HEK293 (cell line): ENCODE measurements at regions not wholly inside any gene's neighbourhood (a gene's known extent, or its start where the extent isn't known, plus 50 kb on each side); places are given as distances from the start of the nearest gene placed in this dataset.

Experiments
- CTCF ChIA-PET: fragments of 350-600 bp; formaldehyde crosslinking; extraction: SDS; loops from one replicate; lab custom pipeline; 2021; ENCODE audit warnings: antibody characterized with exemption; lab: Yijun Ruan, JAX
- POLR2A ChIA-PET: fragments of 300-600 bp; formaldehyde crosslinking; extraction: SDS; loops from one replicate; lab custom pipeline; 2020; ENCODE audit warnings: antibody characterized with exemption, inconsistent platforms; lab: Yijun Ruan, JAX
- H3K27ac ChIP-seq: fragments of 200-500 bp; sonication (Bioruptor generic); 2 replicates; pipeline ENCODE4 v1.5.1; 2014; ENCODE audit warnings: low read depth, low read length, control low read depth, inconsistent platforms; ENCODE audit errors: extremely low read depth
- H3K36me3 ChIP-seq, 2 experiments: fragments of 200-500 bp in 1 of 2; sonication (Bioruptor generic) in 1 of 2; 1 replicate in 1 of 2; 2 replicates in 1 of 2; pipeline ENCODE4 v1.5.1; 2014 to 2017; ENCODE audit warnings: inconsistent platforms in 2 of 2, low read length in 2 of 2; ENCODE audit not compliant: control insufficient read depth in 2 of 2, insufficient read depth in 1 of 2
- H3K4me1 ChIP-seq: fragments of 200-500 bp; sonication (Bioruptor generic); 2 replicates; pipeline ENCODE4 v1.5.1; 2014; ENCODE audit warnings: mild to moderate bottlenecking, low read length, inconsistent platforms; ENCODE audit not compliant: control insufficient read depth, insufficient read depth
- H3K4me3 ChIP-seq: 2 replicates; pipeline ENCODE4 v1.5.1; 2011; ENCODE audit warnings: low read depth, mild to moderate bottlenecking, control low read depth, low read length, moderate library complexity
- H3K9me3 ChIP-seq: fragments of 200-500 bp; sonication (Bioruptor generic); 2 replicates; pipeline ENCODE4 v1.5.1; 2014; ENCODE audit warnings: low read depth, low read length, inconsistent platforms; ENCODE audit not compliant: control insufficient read depth, insufficient read depth
- BCL11A ChIP-seq: fragments of 450-650 bp; formaldehyde crosslinking; IDR thresholded peaks from 2 replicates; pipeline ENCODE4 v1.5.1; 2016; ENCODE audit warnings: low read depth, missing biosample characterization, missing genetic modification characterization
- EGR2 ChIP-seq: fragments of 450-650 bp; formaldehyde crosslinking; IDR thresholded peaks from 2 replicates; pipeline ENCODE4 v1.5.1; 2016; ENCODE audit warnings: low read depth, missing biosample characterization, missing genetic modification characterization
- ELK4 ChIP-seq: IDR thresholded peaks from 2 replicates; pipeline ENCODE4 v1.6.1; 2011; ENCODE audit warnings: mild to moderate bottlenecking, low read depth, low read length, borderline replicate concordance
- HOXA7 ChIP-seq: sonication (generic); formaldehyde crosslinking; IDR thresholded peaks from 2 replicates; pipeline ENCODE4 v1.8.1; 2022; ENCODE audit warnings: missing genetic modification reagents, borderline replicate concordance
- KLF17 ChIP-seq: fragments of 450-650 bp; formaldehyde crosslinking; IDR thresholded peaks from 2 replicates; pipeline ENCODE4 v1.5.1; 2016; ENCODE audit warnings: missing biosample characterization, missing genetic modification characterization
- SALL2 ChIP-seq: fragments of 450-650 bp; formaldehyde crosslinking; IDR thresholded peaks from 2 replicates; pipeline ENCODE4 v1.5.0; 2017; ENCODE audit warnings: missing biosample characterization, mild to moderate bottlenecking, missing genetic modification characterization, borderline replicate concordance
- YY2 ChIP-seq: fragments of 450-650 bp; formaldehyde crosslinking; IDR thresholded peaks from 2 replicates; pipeline ENCODE4 v1.5.1; 2016; ENCODE audit warnings: missing biosample characterization, missing genetic modification characterization
- ZBTB10 ChIP-seq: fragments of 450-650 bp; formaldehyde crosslinking; IDR thresholded peaks from 2 replicates; pipeline ENCODE4 v1.5.1; 2016; ENCODE audit warnings: missing biosample characterization, missing genetic modification characterization
- ZBTB21 ChIP-seq: fragments of 450-650 bp; formaldehyde crosslinking; IDR thresholded peaks from 2 replicates; pipeline ENCODE4 v1.5.1; 2017; ENCODE audit warnings: missing biosample characterization, missing genetic modification characterization
- ZBTB7A ChIP-seq: fragments of 450-650 bp; formaldehyde crosslinking; IDR thresholded peaks from 2 replicates; pipeline ENCODE4 v1.5.1; 2016; ENCODE audit warnings: low read depth, missing biosample characterization, missing genetic modification characterization
- ZFP69B ChIP-seq: fragments of 450-650 bp; formaldehyde crosslinking; IDR thresholded peaks from 2 replicates; pipeline ENCODE4 v1.5.1; 2016; ENCODE audit warnings: missing biosample characterization, missing genetic modification characterization
- ZNF10 ChIP-seq: fragments of 450-650 bp; formaldehyde crosslinking; IDR thresholded peaks from 2 replicates; pipeline ENCODE4 v1.5.1; 2017; ENCODE audit warnings: missing biosample characterization, missing genetic modification characterization
- ZNF146 ChIP-seq: fragments of 450-650 bp; formaldehyde crosslinking; IDR thresholded peaks from 2 replicates; pipeline ENCODE4 v1.5.1; 2016; ENCODE audit warnings: missing biosample characterization, missing genetic modification characterization
- ZNF335 ChIP-seq: fragments of 450-650 bp; formaldehyde crosslinking; conservative IDR thresholded peaks from 2 replicates; pipeline ENCODE4 v1.5.1; 2016; ENCODE audit warnings: missing biosample characterization, missing genetic modification characterization
- ZNF398 ChIP-seq: fragments of 450-650 bp; formaldehyde crosslinking; IDR thresholded peaks from 2 replicates; pipeline ENCODE4 v1.5.1; 2017; ENCODE audit warnings: missing biosample characterization, missing genetic modification characterization
- ZNF473 ChIP-seq: fragments of 450-650 bp; formaldehyde crosslinking; IDR thresholded peaks from 2 replicates; pipeline ENCODE4 v1.5.1; 2017; ENCODE audit warnings: missing biosample characterization, missing genetic modification characterization
- ZNF510 ChIP-seq: fragments of 450-650 bp; formaldehyde crosslinking; IDR thresholded peaks from 2 replicates; pipeline ENCODE4 v1.5.1; 2018; ENCODE audit warnings: mild to moderate bottlenecking, missing genetic modification characterization, missing biosample characterization; ENCODE audit not compliant: insufficient replicate concordance
- ZNF585B ChIP-seq: fragments of 450-650 bp; formaldehyde crosslinking; IDR thresholded peaks from 2 replicates; pipeline ENCODE4 v1.5.1; 2016; ENCODE audit warnings: missing biosample characterization, missing genetic modification characterization
- ZNF623 ChIP-seq: fragments of 450-650 bp; formaldehyde crosslinking; IDR thresholded peaks from 2 replicates; pipeline ENCODE4 v1.5.1; 2016; ENCODE audit warnings: missing biosample characterization, missing genetic modification characterization
- ZNF639 ChIP-seq: fragments of 450-650 bp; formaldehyde crosslinking; IDR thresholded peaks from 2 replicates; pipeline ENCODE4 v1.5.1; 2016; ENCODE audit warnings: missing biosample characterization, missing genetic modification characterization
- ZNF660 ChIP-seq: fragments of 450-650 bp; IDR thresholded peaks from 2 replicates; pipeline ENCODE4 v1.5.1; 2018; ENCODE audit warnings: missing biosample characterization, mild to moderate bottlenecking, missing genetic modification characterization
- ZNF747 ChIP-seq: fragments of 450-650 bp; formaldehyde crosslinking; IDR thresholded peaks from 2 replicates; pipeline ENCODE4 v1.5.1; 2016; ENCODE audit warnings: missing biosample characterization, missing genetic modification characterization
- ZNF843 ChIP-seq: fragments of 450-650 bp; formaldehyde crosslinking; IDR thresholded peaks from 2 replicates; pipeline ENCODE4 v1.5.1; 2016; ENCODE audit warnings: missing biosample characterization, missing genetic modification characterization
- ZSCAN5A ChIP-seq: fragments of 450-650 bp; formaldehyde crosslinking; IDR thresholded peaks from 2 replicates; pipeline ENCODE4 v1.5.1; 2016; ENCODE audit warnings: missing biosample characterization, missing genetic modification characterization

GRCh38 chr14:39875028-39875427 lies 442.8 kb upstream of the FBXO33 start:
- Histone ChIP-seq H3K4me3 (no peak overlapping the region), H3K36me3 (no peaks in the 10 kb centered on the region), H3K4me1 (no peaks in the 10 kb centered on the region), H3K27ac (no peak overlapping the region), H3K9me3 (no peaks in the 10 kb centered on the region)
- CTCF ChIA-PET: no interaction called here
- TF ChIP-seq ZNF660 (tag by site-specific recombination): no peak
- no peak for TF ChIP-seq ZBTB10 (tag by site-specific recombination)
- no peak for TF ChIP-seq SALL2 (tag by site-specific recombination)
- no peak for TF ChIP-seq KLF17
- TF ChIP-seq ZBTB21: no peak
- TF ChIP-seq ZNF623: no peak
- TF ChIP-seq ZNF510 (tag by site-specific recombination): no peak
- TF ChIP-seq ZFP69B (tag by site-specific recombination): no peak
- no peak for TF ChIP-seq HOXA7 (CRISPR knock-in tag)
- TF ChIP-seq ZNF10 (tag by site-specific recombination): no peak
- no peak for TF ChIP-seq ZNF747 (tag by site-specific recombination)
- TF ChIP-seq ZNF398: no peak
- no peak for TF ChIP-seq ZNF843 (tag by site-specific recombination)
- no peak for TF ChIP-seq ZNF473
- no peak for TF ChIP-seq ELK4
- TF ChIP-seq ZNF146 (tag by site-specific recombination): no peak
- TF ChIP-seq ZNF335 (tag by site-specific recombination): no peak
- no peak for TF ChIP-seq ZBTB7A (tag by site-specific recombination)
- TF ChIP-seq ZSCAN5A (tag by site-specific recombination): no peak
- POLR2A ChIA-PET: no interaction called here

- CTCF ChIA-PET: no interaction called here
- Histone ChIP-seq H3K27ac (no peak overlapping the region), H3K9me3 (no peaks in the 10 kb centered on the region), H3K36me3 (no peaks in the 10 kb centered on the region), H3K4me3 (no peak overlapping the region), H3K4me1 (no peaks in the 10 kb centered on the region)
- POLR2A ChIA-PET: no interaction called here
- TF ChIP-seq BCL11A (no peak), YY2 (tag by site-specific recombination) (no peak), ZNF639 (no peak), EGR2 (tag by site-specific recombination) (no peak), ZNF585B (tag by site-specific recombination) (no peak)
These were observed 441.6 kb upstream of the FBXO33 start for GRCh38 chr14:39873791-39874190.
